ENCODE measurements at regions not wholly inside any gene's neighbourhood (a gene's known extent, or its start where the extent isn't known, plus 50 kb on each side); places are given as distances from the start of the nearest gene placed in this dataset.

DNA sequence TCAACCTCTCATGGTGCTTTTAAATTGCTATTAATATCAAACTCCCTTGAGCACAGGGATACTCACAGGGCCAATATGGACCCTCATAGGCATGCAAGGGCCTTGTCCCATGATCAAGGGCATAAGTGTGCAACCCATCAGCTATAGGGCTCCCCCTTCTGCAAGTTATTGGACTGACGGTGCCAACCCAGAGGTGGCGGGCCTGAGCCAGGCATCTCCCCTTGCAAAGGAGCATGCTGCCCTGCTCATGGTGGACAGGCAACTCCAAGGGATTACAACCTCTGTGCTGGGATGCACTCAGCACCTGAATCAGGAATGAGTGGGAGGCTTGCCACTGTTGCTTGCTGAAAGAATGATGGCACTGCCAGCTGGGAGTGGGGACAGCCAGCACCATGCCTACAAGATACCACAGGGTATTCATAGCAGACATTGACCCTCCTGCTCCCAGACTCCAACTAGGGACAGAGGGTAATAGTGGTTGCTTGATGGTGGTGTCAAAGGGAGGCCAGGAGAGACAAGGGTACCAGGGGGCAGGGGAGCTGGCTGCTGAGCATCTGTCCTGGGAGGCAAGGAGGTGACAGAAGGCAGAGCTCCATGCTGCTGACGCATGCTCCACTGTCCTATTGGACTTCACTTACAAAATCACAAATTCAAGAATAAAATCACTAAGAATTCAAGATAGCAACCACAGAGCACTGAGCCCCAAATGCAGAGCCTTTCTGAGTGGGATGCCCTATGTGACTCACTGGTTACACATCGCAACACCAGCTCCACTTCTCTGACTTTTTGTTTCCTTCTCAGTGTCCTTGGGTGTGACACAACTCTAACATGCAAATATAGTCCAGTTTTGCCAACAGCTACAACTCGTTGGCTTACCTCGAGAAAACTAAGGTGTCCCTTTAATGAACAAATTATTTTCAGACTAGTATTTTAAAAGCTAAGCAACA, 157.1 kb upstream of the CCDC150 start:
- no CpG with 5 or more reads among the region's 6 CpGs for WGBS (ENCODE audit: insufficient coverage, insufficient read length)
- Histone ChIP-seq H3K9me3 (ENCODE audit: control insufficient read depth, insufficient read depth, low read length) (no peaks in the 10 kb centered on the region), H3K4me1 (ENCODE audit: control insufficient read depth, insufficient read depth, low read length) (no peaks in the 10 kb centered on the region), H3K4me3 (ENCODE audit: low read length) (no peak overlapping the region), H3K27ac (ENCODE audit: low read length) (no peak overlapping the region), H3K36me3 (ENCODE audit: control insufficient read depth, insufficient read depth, low read length) (no peaks in the 10 kb centered on the region), H3K27me3 (ENCODE audit: control insufficient read depth, insufficient read depth, low read length) (no peaks in the 10 kb centered on the region)
- DNase-seq (ENCODE audit: low read depth, low spot score) = no peak

DNA sequence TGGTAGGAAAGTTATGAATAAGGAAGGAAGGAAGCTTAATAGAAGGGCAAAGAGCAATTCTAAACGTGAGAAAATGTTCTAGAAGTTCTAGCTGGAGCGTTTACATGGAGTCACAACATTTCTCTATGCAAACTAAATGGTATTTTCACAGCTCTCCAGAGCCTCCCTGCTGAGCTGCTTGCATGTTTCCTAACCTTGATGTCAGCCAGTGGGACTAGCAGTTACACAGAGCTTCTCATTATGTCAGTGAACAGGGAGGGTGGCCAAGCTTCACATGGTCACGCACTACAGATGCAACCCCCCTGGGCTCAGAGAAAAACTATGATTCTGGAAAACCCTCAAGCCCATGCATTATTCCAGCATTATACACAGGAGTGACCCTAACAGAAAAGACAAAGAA, 153.4 kb upstream of the CCDC150 start:
- no peak for DNase-seq (ENCODE audit: low read depth, low spot score)
- WGBS (ENCODE audit: insufficient coverage, insufficient read length) = no CpG with 5 or more reads among the region's 3 CpGs
- H3K27ac ChIP-seq (ENCODE audit: low read length) = no peak overlapping the region
- H3K4me3 ChIP-seq (ENCODE audit: low read length) = no peak overlapping the region
- no peaks in the 10 kb centered on the region for H3K4me1 ChIP-seq (ENCODE audit: control insufficient read depth, insufficient read depth, low read length)
- H3K9me3 ChIP-seq (ENCODE audit: control insufficient read depth, insufficient read depth, low read length) = no peaks in the 10 kb centered on the region
- H3K27me3 ChIP-seq (ENCODE audit: control insufficient read depth, insufficient read depth, low read length) = no peaks in the 10 kb centered on the region
- no peaks in the 10 kb centered on the region for H3K36me3 ChIP-seq (ENCODE audit: control insufficient read depth, insufficient read depth, low read length)

DNA sequence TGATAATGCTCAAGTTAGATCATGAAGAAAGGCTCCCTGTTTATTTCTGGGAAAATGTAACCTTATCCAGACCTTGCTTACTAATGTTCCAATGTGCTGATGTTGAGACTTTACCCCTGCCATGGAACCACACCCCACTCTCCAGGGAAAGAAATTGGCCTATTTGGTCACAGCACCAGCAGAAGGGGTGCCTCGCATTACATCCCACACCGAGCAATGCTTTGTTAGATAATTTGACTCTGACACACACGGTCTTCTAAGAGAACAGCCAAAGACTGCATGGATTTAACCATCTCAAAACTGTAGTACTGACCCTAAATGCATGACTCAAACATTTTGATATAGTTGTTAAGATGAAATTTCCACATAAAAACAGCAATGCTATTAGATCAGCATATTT, 152.1 kb upstream of the CCDC150 start:
- H3K27ac ChIP-seq (ENCODE audit: low read length) = no peak overlapping the region

DNA sequence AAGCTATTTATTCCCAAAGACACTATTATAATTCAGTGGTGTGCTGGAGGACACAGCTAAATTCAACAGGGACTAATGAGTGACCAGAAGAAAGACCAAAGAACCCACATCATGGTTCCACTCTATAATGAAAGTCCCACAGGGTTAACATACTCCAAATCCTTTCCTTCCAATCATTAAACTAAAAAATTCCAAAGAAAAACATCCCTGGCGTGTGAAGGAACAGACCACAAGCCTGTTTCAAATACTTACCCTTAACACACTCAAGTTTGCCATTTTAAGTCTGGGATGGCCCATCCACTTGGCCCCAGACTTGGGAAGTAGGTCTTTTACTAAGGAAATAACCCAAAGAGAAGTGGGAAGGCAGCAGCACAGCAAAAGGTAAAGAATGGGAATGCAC, 150.1 kb upstream of the CCDC150 start:
- no peaks in the 10 kb centered on the region for H3K9me3 ChIP-seq (ENCODE audit: control insufficient read depth, insufficient read depth, low read length)
- no peak overlapping the region for H3K27ac ChIP-seq (ENCODE audit: low read length)
- no peaks in the 10 kb centered on the region for H3K36me3 ChIP-seq (ENCODE audit: control insufficient read depth, insufficient read depth, low read length)
- WGBS (ENCODE audit: insufficient coverage, insufficient read length) = no CpG with 5 or more reads among the region's 1 CpG
- no peak overlapping the region for H3K4me3 ChIP-seq (ENCODE audit: low read length)
- DNase-seq (ENCODE audit: low read depth, low spot score) = no peak
- H3K27me3 ChIP-seq (ENCODE audit: control insufficient read depth, insufficient read depth, low read length) = no peaks in the 10 kb centered on the region
- H3K4me1 ChIP-seq (ENCODE audit: control insufficient read depth, insufficient read depth, low read length) = no peaks in the 10 kb centered on the region

More for the DNA sequence above, 152.1 kb upstream of the CCDC150 start:
- no peaks in the 10 kb centered on the region for H3K9me3 ChIP-seq (ENCODE audit: control insufficient read depth, insufficient read depth, low read length)
- WGBS (ENCODE audit: insufficient coverage, insufficient read length) = no CpG with 5 or more reads among the region's 3 CpGs
- no peaks in the 10 kb centered on the region for H3K27me3 ChIP-seq (ENCODE audit: control insufficient read depth, insufficient read depth, low read length)
- H3K4me3 ChIP-seq (ENCODE audit: low read length) = no peak overlapping the region
- H3K36me3 ChIP-seq (ENCODE audit: control insufficient read depth, insufficient read depth, low read length) = no peaks in the 10 kb centered on the region
- H3K4me1 ChIP-seq (ENCODE audit: control insufficient read depth, insufficient read depth, low read length) = no peaks in the 10 kb centered on the region
- no peak for DNase-seq (ENCODE audit: low read depth, low spot score)

DNA sequence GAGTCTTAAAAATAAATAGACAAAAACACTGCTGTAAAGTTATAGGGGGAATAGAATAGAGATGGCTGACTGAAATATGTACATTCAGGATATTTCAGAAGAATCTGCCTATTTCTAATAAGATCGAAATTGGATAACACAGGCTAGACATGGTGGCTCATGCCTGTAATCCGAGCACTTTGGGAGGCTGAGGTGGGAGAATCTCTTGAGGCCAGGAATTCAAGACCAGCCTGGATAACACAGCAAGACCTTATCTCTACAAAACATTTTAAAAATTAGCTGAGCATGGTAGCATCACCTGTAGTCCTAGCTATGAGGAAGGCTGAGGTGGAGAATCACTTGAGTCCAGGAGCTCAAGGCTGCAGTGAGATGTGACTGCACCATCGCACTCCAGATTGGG, 146.6 kb upstream of the CCDC150 start:
- Histone ChIP-seq H3K27ac (ENCODE audit: low read length) (no peak overlapping the region), H3K4me1 (ENCODE audit: control insufficient read depth, insufficient read depth, low read length) (no peaks in the 10 kb centered on the region), H3K9me3 (ENCODE audit: control insufficient read depth, insufficient read depth, low read length) (no peaks in the 10 kb centered on the region), H3K27me3 (ENCODE audit: control insufficient read depth, insufficient read depth, low read length) (no peaks in the 10 kb centered on the region), H3K4me3 (ENCODE audit: low read length) (no peak overlapping the region), H3K36me3 (ENCODE audit: control insufficient read depth, insufficient read depth, low read length) (no peaks in the 10 kb centered on the region)
- WGBS (ENCODE audit: insufficient coverage, insufficient read length) = no CpG with 5 or more reads among the region's 3 CpGs
- no peak for DNase-seq (ENCODE audit: low read depth, low spot score)

DNA sequence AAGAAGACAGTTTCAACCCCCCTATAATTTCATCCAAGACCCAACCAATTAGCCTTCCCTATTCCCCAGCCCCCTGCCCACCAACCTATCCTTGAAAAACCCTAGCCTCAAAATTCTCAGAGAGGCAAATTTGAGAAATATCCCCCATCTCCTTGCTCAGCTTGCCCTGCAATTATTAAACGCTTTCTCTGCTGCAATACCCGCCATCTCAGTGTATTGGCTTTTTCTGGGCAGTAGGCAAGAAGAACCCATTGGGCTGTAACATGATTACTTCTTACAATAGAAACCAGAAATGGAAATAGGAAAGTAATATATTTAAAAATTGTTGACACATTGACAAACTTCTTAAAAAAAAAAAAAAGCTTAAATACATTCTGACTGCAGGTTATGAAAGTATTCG, 140.6 kb upstream of the CCDC150 start:
- no CpG with 5 or more reads among the region's 3 CpGs for WGBS (ENCODE audit: insufficient coverage, insufficient read length)
- Histone ChIP-seq H3K4me3 (ENCODE audit: low read length) (no peak overlapping the region), H3K27me3 (ENCODE audit: control insufficient read depth, insufficient read depth, low read length) (no peaks in the 10 kb centered on the region), H3K27ac (ENCODE audit: low read length) (no peak overlapping the region), H3K36me3 (ENCODE audit: control insufficient read depth, insufficient read depth, low read length) (no peaks in the 10 kb centered on the region), H3K9me3 (ENCODE audit: control insufficient read depth, insufficient read depth, low read length) (no peaks in the 10 kb centered on the region), H3K4me1 (ENCODE audit: control insufficient read depth, insufficient read depth, low read length) (no peaks in the 10 kb centered on the region)
- no peak for DNase-seq (ENCODE audit: low read depth, low spot score)

DNA sequence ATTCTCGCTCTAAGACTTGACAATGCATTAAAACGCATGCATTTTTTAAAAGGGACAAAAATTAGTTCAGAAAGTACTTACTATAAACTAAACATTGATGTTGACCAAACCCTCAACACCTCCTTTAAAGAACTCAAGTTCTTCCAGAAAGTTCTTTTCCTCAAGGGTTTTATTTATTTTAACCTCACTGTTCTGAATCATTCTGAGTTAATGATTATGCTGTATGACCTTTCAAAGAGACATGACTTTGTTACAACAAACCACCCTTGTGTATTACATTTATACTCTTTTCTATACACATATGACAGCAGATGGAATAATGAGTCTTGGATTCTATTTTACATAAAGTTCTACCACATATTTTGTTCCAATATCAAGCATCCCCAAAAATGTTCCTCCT, 139.8 kb upstream of the CCDC150 start:
- WGBS (ENCODE audit: insufficient coverage, insufficient read length) = no CpG with 5 or more reads among the region's 2 CpGs
- no peaks in the 10 kb centered on the region for H3K36me3 ChIP-seq (ENCODE audit: control insufficient read depth, insufficient read depth, low read length)
- no peaks in the 10 kb centered on the region for H3K4me1 ChIP-seq (ENCODE audit: control insufficient read depth, insufficient read depth, low read length)
- H3K4me3 ChIP-seq (ENCODE audit: low read length) = no peak overlapping the region
- DNase-seq (ENCODE audit: low read depth, low spot score) = no peak
- H3K27me3 ChIP-seq (ENCODE audit: control insufficient read depth, insufficient read depth, low read length) = no peaks in the 10 kb centered on the region
- H3K27ac ChIP-seq (ENCODE audit: low read length) = no peak overlapping the region
- H3K9me3 ChIP-seq (ENCODE audit: control insufficient read depth, insufficient read depth, low read length) = no peaks in the 10 kb centered on the region

DNA sequence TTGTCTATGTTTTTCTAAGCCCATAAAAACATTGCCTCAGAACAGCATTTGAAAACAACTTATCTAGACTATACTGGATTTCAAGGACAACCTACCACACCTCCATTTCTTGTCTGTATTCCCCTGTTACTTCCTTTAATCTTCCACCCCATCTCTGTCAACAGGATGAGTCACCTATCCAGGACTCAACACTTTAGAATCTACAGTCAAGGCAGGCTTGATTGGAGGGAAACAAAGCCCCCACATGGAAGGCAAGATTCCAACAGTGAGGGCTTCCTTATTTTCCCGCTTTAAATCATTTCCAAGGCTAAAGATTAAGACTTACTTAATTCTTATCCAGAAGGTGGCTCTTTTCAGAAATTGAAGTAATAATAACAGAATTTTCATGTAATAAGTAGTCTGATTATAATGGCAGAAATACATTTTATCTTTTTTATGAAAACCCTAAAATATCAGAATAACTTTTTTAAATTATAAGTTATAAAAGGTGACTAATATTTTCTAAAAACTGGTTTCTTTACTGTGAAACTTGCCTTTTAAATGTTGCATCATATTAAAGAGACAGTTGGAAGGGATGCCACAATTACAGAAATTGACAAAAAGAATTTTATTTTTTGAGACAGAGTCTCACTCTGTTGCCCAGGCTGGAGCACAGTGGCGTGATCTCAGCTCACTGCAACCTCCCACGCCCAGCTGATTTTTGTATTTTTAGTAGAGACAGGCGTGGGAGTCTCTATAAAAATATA, 138.7 kb upstream of the CCDC150 start:
- Histone ChIP-seq H3K4me3 (ENCODE audit: low read length) (no peak overlapping the region), H3K4me1 (ENCODE audit: control insufficient read depth, insufficient read depth, low read length) (no peaks in the 10 kb centered on the region), H3K36me3 (ENCODE audit: control insufficient read depth, insufficient read depth, low read length) (no peaks in the 10 kb centered on the region), H3K27ac (ENCODE audit: low read length) (no peak overlapping the region), H3K9me3 (ENCODE audit: control insufficient read depth, insufficient read depth, low read length) (no peaks in the 10 kb centered on the region), H3K27me3 (ENCODE audit: control insufficient read depth, insufficient read depth, low read length) (no peaks in the 10 kb centered on the region)
- DNase-seq (ENCODE audit: low read depth, low spot score) = no peak
- no CpG with 5 or more reads among the region's 4 CpGs for WGBS (ENCODE audit: insufficient coverage, insufficient read length)

DNA sequence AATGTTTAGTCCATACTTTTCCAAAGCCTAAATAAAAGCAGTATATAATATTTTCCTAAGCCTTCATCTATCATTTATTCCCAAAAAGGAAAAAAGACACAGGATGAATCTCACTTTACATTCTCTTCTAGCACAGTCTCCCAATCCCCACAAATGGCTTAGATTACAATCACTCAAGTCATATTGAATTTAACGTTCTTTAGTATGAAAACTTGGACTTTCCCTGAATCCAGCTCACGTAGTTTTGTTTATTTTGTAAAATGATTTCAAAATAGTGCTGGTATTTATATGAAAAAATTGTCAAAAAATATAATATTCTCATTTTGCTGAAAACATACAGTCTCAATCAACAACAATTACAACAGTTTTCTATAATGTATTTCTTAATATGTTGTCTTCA, 137.7 kb upstream of the CCDC150 start:
- Histone ChIP-seq H3K27me3 (ENCODE audit: control insufficient read depth, insufficient read depth, low read length) (no peaks in the 10 kb centered on the region), H3K36me3 (ENCODE audit: control insufficient read depth, insufficient read depth, low read length) (no peaks in the 10 kb centered on the region), H3K27ac (ENCODE audit: low read length) (no peak overlapping the region), H3K4me1 (ENCODE audit: control insufficient read depth, insufficient read depth, low read length) (no peaks in the 10 kb centered on the region; the same call in 1 of the 2 replicates), H3K4me3 (ENCODE audit: low read length) (no peak overlapping the region), H3K9me3 (ENCODE audit: control insufficient read depth, insufficient read depth, low read length) (no peaks in the 10 kb centered on the region)
- WGBS (ENCODE audit: insufficient coverage, insufficient read length) = no CpG with 5 or more reads among the region's 2 CpGs
- no peak for DNase-seq (ENCODE audit: low read depth, low spot score)

DNA sequence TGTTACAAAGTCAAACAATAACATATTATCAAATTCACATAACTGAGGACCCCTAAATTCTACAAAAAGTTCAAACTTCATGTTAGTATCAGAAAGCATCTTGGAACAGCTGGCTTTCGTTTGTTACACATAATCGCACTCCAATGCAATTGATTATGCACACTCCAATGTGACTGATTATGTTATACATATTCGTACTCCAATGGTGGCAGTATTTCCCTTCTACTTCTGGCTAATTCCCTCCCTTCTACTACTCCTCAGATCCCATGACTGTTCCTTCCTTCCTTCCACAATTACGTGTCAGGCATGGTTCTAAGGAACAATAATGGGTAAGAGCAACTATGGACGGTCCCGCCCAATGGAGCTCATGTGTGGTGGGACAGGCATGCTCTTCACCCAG, 137.1 kb upstream of the CCDC150 start:
- no peak for DNase-seq (ENCODE audit: low read depth, low spot score)
- H3K27me3 ChIP-seq (ENCODE audit: control insufficient read depth, insufficient read depth, low read length) = no peaks in the 10 kb centered on the region
- no peak overlapping the region for H3K27ac ChIP-seq (ENCODE audit: low read length)
- H3K36me3 ChIP-seq (ENCODE audit: control insufficient read depth, insufficient read depth, low read length) = no peaks in the 10 kb centered on the region
- no peaks in the 10 kb centered on the region; the same call in 1 of the 2 replicates for H3K4me1 ChIP-seq (ENCODE audit: control insufficient read depth, insufficient read depth, low read length)
- WGBS (ENCODE audit: insufficient coverage, insufficient read length) = no CpG with 5 or more reads among the region's 6 CpGs
- no peak overlapping the region for H3K4me3 ChIP-seq (ENCODE audit: low read length)
- H3K9me3 ChIP-seq (ENCODE audit: control insufficient read depth, insufficient read depth, low read length) = no peaks in the 10 kb centered on the region

Data from iPS DF 6.9 (cell line).